Uterus (tissue), 2 donors: ENCODE measurements at regions not wholly inside any gene's neighbourhood (a gene's known extent, or its start where the extent isn't known, plus 50 kb on each side); places are given as distances from the start of the nearest gene placed in this dataset.

ENCODE experiments used
- POLR2A ChIP-seq, 2 donors: fragments of 450-650 bp; IDR thresholded peaks; one replicate each; pipeline ENCODE4 v1.6.1; 2016; ENCODE audit warnings: antibody characterized with exemption in 2 of 2, mild to moderate bottlenecking in 1 of 2, moderate library complexity in 1 of 2
- TF ChIP-seq, protein P1 (sequence below), 4 experiments: fragments of 200-600 bp in 2 of 4; fragments of 450-650 bp in 2 of 4; sonication (generic) in 2 of 4; IDR thresholded peaks; one replicate each; pipeline ENCODE4 v1.5.1; 2016 to 2019; ENCODE audit warnings: antibody characterized with exemption in 4 of 4, mild to moderate bottlenecking in 2 of 4, moderate library complexity in 1 of 4

DNA sequence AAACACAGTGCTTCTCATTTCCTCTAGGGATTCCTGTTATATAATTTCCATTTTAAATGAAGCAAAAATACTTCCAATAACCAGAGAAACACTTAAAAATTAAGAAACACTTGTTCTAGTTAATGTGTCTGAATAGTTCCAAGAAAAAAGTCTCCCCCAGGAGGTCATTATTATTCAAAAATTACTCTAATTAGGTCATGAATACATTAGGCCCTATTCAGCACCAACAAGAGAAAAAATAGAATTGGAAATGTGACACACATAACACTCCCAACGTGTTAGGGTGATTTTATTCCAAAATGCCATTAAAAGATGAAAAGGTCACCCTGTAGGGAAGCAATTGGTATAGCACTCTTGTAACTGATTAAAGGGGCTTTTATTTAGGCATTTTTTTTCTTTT is 382.1 kb downstream of the TUSC7 start:
- no peak for TF ChIP-seq POLR2A (IDR thresholded peaks at IDR 0.05)
- TF ChIP-seq, protein P1, sequence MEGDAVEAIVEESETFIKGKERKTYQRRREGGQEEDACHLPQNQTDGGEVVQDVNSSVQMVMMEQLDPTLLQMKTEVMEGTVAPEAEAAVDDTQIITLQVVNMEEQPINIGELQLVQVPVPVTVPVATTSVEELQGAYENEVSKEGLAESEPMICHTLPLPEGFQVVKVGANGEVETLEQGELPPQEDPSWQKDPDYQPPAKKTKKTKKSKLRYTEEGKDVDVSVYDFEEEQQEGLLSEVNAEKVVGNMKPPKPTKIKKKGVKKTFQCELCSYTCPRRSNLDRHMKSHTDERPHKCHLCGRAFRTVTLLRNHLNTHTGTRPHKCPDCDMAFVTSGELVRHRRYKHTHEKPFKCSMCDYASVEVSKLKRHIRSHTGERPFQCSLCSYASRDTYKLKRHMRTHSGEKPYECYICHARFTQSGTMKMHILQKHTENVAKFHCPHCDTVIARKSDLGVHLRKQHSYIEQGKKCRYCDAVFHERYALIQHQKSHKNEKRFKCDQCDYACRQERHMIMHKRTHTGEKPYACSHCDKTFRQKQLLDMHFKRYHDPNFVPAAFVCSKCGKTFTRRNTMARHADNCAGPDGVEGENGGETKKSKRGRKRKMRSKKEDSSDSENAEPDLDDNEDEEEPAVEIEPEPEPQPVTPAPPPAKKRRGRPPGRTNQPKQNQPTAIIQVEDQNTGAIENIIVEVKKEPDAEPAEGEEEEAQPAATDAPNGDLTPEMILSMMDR (IDR thresholded peaks at IDR 0.05), result no peak
